GM12891 (cell line): ENCODE measurements at regions not wholly inside any gene's neighbourhood (a gene's known extent, or its start where the extent isn't known, plus 50 kb on each side); places are given as distances from the start of the nearest gene placed in this dataset.

Experiments used
- POLR2A ChIP-seq: IDR thresholded peaks from 2 replicates; pipeline ENCODE4 v1.6.1; 2011; ENCODE audit warnings: low read depth, low read length, control low read depth
- POU2F2 ChIP-seq: IDR thresholded peaks from 2 replicates; pipeline ENCODE4 v1.6.1; 2011; ENCODE audit warnings: low read depth, mild to moderate bottlenecking, control low read depth, low read length, moderate library complexity

GRCh38 chr13:72246396-72246795 is 379.4 kb upstream of the DACH1 start:
- no peak for TF ChIP-seq POLR2A
- no peak for TF ChIP-seq POU2F2
